Astrocyte of the cerebellum (primary cell): ENCODE measurements at regions not wholly inside any gene's neighbourhood (a gene's known extent, or its start where the extent isn't known, plus 50 kb on each side); places are given as distances from the start of the nearest gene placed in this dataset.
"Not testable (repeated sequence)": the region's sequence is repeated elsewhere in the genome, so short reads cannot be mapped to it uniquely, and the experiment has no call there.

Experiments
- DNase-seq: peaks from one replicate; pipeline ENCODE4 v3.0.0-alpha.2; 2011; ENCODE audit warnings: low read depth
- H3K4me3 ChIP-seq: 2 replicates; pipeline ENCODE4 v1.5.1; 2011; ENCODE audit warnings: mild to moderate bottlenecking, low read depth, low read length, moderate library complexity
- in situ Hi-C: cut with HindIII; loops from 2 replicates; pipeline ENCODE4 v1.10.0; 2017; ENCODE audit warnings: low sequenced_read_pairs
- TF ChIP-seq, protein P1 (sequence below): IDR thresholded peaks from 2 replicates; pipeline ENCODE4 v1.5.1; 2012; ENCODE audit warnings: low read length, low read depth, moderate library complexity, mild to moderate bottlenecking; ENCODE audit errors: missing control alignments

DNA sequence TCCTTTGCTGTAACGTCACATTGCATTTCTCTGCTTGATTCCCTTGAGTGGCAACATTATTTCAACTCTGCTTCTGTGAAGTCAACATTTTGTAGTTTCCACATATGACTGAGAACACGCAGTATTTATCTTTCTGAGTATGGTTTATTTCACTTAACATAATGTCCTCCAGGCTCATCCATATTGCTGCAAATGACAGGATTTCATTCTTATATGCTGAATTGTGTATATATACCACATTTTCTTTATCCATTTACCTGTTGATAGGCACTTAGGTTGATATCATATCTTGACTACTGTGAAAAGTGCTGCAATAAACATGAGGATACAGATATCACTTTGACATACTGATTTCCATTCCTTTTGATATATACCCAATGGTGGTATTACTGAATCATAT is 878.5 kb downstream of the PLOD2 start:
- in situ Hi-C loops, result no loop called here

GRCh38 chr3:145286937-145287336 is 874.0 kb downstream of the PLOD2 start:
- TF ChIP-seq, protein P1, sequence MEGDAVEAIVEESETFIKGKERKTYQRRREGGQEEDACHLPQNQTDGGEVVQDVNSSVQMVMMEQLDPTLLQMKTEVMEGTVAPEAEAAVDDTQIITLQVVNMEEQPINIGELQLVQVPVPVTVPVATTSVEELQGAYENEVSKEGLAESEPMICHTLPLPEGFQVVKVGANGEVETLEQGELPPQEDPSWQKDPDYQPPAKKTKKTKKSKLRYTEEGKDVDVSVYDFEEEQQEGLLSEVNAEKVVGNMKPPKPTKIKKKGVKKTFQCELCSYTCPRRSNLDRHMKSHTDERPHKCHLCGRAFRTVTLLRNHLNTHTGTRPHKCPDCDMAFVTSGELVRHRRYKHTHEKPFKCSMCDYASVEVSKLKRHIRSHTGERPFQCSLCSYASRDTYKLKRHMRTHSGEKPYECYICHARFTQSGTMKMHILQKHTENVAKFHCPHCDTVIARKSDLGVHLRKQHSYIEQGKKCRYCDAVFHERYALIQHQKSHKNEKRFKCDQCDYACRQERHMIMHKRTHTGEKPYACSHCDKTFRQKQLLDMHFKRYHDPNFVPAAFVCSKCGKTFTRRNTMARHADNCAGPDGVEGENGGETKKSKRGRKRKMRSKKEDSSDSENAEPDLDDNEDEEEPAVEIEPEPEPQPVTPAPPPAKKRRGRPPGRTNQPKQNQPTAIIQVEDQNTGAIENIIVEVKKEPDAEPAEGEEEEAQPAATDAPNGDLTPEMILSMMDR, result no peak
- DNase-seq, result no peak
- no peak overlapping the region for H3K4me3 ChIP-seq
- in situ Hi-C loops, result no loop called here

More for the DNA sequence above, 878.5 kb downstream of the PLOD2 start:
- no peak overlapping the region for H3K4me3 ChIP-seq
- DNase-seq, result no peak
- TF ChIP-seq, protein P1, result no peak

- in situ Hi-C loops, result no loop called here
- no peak overlapping the region for H3K4me3 ChIP-seq
- DNase-seq, result no peak
- TF ChIP-seq, protein P1, result no peak
Observed at GRCh38 chr3:145290010-145290409, 871.0 kb downstream of the PLOD2 start.

DNA sequence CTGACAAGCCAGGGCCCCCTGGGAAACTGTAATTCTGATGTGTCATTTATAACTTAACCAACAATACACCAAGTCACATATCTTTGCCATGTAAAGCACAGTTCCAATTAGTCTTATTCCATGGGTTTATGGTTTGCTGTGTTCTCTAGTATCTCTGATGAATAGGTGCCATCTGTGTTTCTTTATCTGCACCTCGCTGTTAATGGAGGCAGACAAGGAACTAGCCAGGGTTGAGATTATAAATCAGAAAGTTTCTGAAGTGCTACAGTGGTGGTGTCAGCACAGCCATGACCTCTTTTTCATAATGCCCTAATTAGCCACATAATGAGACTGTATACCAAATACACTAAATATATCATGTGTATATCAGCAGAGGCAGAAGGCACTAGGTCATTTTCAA is 866.4 kb downstream of the PLOD2 start:
- DNase-seq, result no peak
- in situ Hi-C loops, result no loop called here
- TF ChIP-seq, protein P1, result no peak
- H3K4me3 ChIP-seq, result no peak overlapping the region

DNA sequence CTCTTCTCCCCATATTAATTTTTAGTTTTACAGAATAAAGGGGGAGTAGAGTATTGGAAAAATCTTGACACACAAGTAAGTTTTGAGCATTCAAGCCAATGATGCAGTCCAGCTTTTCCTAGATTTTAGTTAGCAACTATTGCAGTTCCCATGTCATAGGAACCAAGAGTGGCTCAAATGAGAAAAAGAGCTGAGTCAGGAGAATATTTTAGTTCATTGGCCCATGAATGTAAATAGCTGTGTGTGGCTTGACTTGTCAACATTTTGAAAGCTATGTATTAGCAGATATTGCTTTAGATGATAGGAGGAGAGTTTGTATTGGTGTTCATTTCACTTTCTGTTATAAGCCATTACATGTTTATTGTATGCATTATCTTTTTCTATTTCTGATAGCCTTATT is 853.7 kb downstream of the PLOD2 start:
- H3K4me3 ChIP-seq, result no peak overlapping the region
- DNase-seq, result no peak
- TF ChIP-seq, protein P1, result no peak
- in situ Hi-C loops, result no loop called here

GRCh38 chr3:145313751-145314150 is 847.2 kb downstream of the PLOD2 start:
- TF ChIP-seq, protein P1, result no peak
- no peak overlapping the region for H3K4me3 ChIP-seq
- in situ Hi-C loops, result no loop called here
- no peak for DNase-seq

GRCh38 chr3:145316253-145316652 is 844.7 kb downstream of the PLOD2 start:
- DNase-seq, in situ Hi-C loops, H3K4me3 ChIP-seq: not testable (repeated sequence)
